Fibroblast of pulmonary artery (primary cell): ENCODE measurements at regions not wholly inside any gene's neighbourhood (a gene's known extent, or its start where the extent isn't known, plus 50 kb on each side); places are given as distances from the start of the nearest gene placed in this dataset.
A peak's percentile ranks its signal among the peaks of the same experiment; 100 is the strongest.

Source experiments
- DNase-seq: peaks from one replicate; pipeline ENCODE4 v3.0.0-alpha.2; 2010; ENCODE audit warnings: low read depth
- H3K4me3 ChIP-seq: replicated peaks from 2 replicates; pipeline ENCODE4 v1.5.1; 2011; ENCODE audit warnings: low read depth, mild to moderate bottlenecking, control low read depth, low read length, moderate library complexity
- TF ChIP-seq, protein P1 (sequence below): IDR thresholded peaks from 2 replicates; pipeline ENCODE4 v1.5.1; 2011; ENCODE audit warnings: mild to moderate bottlenecking, control low read depth, low read length, inconsistent platforms; ENCODE audit errors: missing control alignments

DNA sequence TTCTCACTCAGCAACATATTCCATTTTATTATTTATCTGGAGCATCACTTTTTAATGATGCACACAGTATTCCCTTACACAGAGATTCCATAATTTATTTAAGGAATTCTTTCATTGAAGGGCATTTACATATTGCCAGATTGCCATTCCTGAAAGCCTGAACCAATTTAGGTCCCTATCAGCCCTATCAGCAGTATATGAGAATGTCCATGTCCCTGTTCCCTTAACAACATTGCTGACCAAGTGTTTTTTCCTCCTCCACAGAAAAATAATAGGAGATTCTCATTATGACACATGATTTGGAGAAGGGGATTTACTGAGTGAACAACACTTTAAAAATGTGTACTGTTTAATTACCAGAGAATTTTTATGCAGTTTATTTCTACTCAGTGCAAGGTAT is 90.1 kb upstream of the PHOX2B start:
- TF ChIP-seq, protein P1, sequence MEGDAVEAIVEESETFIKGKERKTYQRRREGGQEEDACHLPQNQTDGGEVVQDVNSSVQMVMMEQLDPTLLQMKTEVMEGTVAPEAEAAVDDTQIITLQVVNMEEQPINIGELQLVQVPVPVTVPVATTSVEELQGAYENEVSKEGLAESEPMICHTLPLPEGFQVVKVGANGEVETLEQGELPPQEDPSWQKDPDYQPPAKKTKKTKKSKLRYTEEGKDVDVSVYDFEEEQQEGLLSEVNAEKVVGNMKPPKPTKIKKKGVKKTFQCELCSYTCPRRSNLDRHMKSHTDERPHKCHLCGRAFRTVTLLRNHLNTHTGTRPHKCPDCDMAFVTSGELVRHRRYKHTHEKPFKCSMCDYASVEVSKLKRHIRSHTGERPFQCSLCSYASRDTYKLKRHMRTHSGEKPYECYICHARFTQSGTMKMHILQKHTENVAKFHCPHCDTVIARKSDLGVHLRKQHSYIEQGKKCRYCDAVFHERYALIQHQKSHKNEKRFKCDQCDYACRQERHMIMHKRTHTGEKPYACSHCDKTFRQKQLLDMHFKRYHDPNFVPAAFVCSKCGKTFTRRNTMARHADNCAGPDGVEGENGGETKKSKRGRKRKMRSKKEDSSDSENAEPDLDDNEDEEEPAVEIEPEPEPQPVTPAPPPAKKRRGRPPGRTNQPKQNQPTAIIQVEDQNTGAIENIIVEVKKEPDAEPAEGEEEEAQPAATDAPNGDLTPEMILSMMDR: no peak
- H3K4me3 ChIP-seq: no peak overlapping the region
- no peak for DNase-seq

DNA sequence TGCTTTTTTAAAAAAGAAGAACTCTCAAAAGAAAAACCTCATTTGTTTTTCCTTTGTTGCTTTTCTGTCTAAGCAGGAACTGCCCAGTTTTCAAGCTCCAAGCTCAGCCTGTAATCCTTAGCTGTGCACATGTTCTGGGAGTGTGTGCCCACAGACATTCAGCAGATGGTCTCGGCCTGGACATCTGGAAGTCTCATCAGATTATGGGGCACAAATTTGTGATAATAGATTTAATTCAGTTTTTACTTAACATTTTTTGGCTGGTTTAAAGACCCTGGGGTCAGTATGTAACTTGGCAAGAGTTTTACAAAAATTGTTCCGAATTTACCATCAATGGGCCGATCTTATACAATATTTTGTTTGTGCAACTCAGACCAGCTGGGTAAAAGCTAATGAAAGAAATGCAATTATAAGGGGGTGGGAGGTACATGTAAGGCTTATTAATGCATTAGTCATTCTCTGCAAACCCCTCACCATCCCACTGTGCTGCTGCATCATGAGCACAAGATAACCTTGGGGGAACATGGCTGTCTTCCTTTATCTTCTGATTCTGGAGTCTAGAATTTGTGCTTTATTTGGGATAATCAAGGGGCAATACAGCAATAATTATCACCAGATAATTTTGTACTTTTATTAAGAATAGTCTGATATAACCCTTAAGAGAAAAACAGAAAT is 86.9 kb upstream of the PHOX2B start:
- TF ChIP-seq, protein P1: no peak
- no peak for DNase-seq
- no peak overlapping the region for H3K4me3 ChIP-seq

DNA sequence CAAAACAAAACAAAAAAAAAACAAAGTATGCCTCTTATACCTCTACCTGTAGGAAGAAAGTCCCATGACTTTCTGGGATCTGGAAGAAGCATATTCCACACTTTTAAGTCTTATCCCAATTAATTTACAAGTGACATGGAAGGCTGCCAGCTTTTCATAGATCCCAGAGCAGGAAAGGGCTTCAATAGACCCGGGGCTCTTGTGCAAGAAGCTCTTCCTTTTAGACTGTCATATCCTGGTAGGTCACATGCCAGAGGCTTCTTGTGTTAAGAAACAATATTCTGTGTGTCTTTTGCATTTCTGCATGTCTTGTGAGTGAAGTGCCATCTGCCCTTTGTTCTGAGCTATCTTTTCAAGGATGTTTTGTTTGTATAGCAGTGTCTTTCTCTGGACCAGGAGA is 84.4 kb upstream of the PHOX2B start:
- TF ChIP-seq, protein P1: no peak
- H3K4me3 ChIP-seq: no peak overlapping the region
- DNase-seq: peak; percentile 16

DNA sequence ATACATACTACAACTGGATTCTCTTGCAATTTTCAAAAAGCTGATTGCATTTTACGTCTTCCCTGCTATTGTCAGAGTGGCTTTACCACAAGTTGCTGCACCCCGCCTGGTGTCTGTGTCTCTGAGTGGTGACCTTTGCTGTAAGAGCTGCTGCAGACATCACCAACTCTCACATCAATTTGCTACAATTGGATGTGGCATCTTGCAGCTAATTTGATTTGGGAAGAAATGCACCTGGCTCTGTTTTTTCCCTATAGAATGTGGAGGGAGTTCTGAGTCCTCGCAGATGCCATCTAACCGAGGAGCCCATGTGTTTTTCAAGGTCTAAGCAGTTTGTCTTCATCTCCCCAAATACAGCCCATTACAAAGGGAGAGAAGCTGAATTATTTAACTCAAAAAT is 73.8 kb upstream of the PHOX2B start:
- DNase-seq: no peak
- TF ChIP-seq, protein P1: no peak
- H3K4me3 ChIP-seq: no peak overlapping the region

DNA sequence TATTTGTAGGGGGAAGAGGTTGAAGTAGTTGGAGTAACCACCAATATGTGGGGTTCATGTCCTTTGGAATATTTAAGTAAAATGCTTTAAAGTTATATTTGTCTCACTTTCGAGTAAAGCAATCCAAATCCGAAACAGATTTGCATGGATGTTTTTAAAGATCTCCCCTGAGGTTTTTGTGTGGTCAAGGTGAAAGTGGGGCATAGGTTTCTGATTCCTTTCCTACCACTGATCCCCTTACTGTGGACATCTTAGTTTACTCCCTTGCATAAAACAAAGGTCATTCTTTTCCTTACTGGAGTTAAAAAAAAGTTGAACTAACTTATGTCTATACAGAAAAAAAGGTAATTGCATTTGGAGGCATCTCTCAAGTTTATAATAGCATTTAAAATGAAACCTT is 71.9 kb upstream of the PHOX2B start:
- no peak overlapping the region for H3K4me3 ChIP-seq
- TF ChIP-seq, protein P1: no peak
- DNase-seq: no peak

DNA sequence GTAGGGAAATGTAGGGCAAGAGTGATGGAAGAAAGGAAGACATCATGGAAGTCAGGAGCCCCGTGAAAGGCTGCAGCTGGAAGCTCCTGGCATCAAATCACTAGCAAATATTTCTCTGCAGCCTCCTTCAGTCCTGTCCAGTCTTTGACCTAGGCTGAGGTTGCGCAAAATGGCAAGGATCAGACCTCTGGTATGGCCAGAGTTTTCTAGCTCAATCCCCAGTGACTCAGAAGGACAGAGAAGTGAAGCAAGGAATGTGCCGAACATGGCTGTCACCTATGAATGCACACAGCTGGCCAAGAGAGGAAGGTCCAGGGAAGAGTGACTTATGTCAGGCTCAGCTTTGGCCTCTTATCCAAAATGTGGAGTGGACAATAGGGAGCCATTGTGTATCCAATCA is 71.1 kb upstream of the PHOX2B start:
- no peak overlapping the region for H3K4me3 ChIP-seq
- no peak for DNase-seq
- TF ChIP-seq, protein P1: no peak

DNA sequence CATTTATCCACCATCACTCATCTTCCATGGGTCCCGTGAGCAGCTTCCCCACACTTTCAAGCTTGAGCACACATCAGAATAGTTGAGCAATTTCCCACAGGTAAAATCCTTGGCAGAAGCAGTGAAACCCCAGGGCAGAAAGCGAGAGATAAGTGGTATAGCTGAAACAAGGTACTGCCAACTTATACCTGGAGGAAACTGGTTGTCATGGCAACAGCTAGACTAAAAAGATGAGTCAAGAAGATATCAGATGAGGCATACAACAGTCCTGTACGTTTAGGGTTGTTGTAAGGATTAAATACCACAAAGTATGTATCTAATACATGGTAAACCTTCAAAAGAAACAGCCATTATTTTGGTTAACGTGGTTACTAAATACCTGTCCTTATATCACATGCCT is 66.9 kb upstream of the PHOX2B start:
- no peak for DNase-seq
- no peak overlapping the region for H3K4me3 ChIP-seq
- TF ChIP-seq, protein P1: no peak
